Activated T-cell treated with anti-CD3 and anti-CD28 coated beads, Interleukin-2, amount 50 U/mL, for 72 hours (primary cell): ENCODE measurements at regions not wholly inside any gene's neighbourhood (a gene's known extent, or its start where the extent isn't known, plus 50 kb on each side); places are given as distances from the start of the nearest gene placed in this dataset.

Experiments
- ATAC-seq, 2 donors: fragments of 150-1000 bp; cut with Tn5 transposase; replicated peaks in 1 of 2; 2 replicates each; pipeline ENCODE4 v1.10.0; 2021; ENCODE audit warnings: moderate library complexity in 2 of 2, mild to moderate bottlenecking in 1 of 2
- DNase-seq, 2 donors: peaks; one replicate each; pipeline ENCODE4 v3.0.0; 2021 to 2022; ENCODE audit warnings: mixed read lengths in 1 of 2
- H3K27ac Mint-ChIP-seq: one replicate; pipeline ENCODE4 v1.8.0; 2022; ENCODE audit warnings: mild to moderate bottlenecking, moderate library complexity, mixed read lengths
- H3K27me3 Mint-ChIP-seq: one replicate; pipeline ENCODE4 v1.8.0; 2022; ENCODE audit warnings: low read depth, mixed read lengths
- H3K36me3 Mint-ChIP-seq, 2 donors: one replicate each; pipeline ENCODE4 v1.8.0; 2022; ENCODE audit warnings: mixed read lengths in 2 of 2, mild to moderate bottlenecking in 1 of 2; ENCODE audit not compliant: insufficient read depth in 2 of 2
- H3K4me1 Mint-ChIP-seq: one replicate; pipeline ENCODE4 v1.8.0; 2022; ENCODE audit warnings: low read depth, mixed read lengths
- H3K4me3 Mint-ChIP-seq, 2 donors: one replicate each; pipeline ENCODE4 v1.8.0; 2022; ENCODE audit warnings: mild to moderate bottlenecking in 2 of 2, mixed read lengths in 2 of 2, moderate library complexity in 2 of 2
- H3K9me3 Mint-ChIP-seq, 2 donors: one replicate each; pipeline ENCODE4 v1.8.0; 2022; ENCODE audit warnings: mixed read lengths in 2 of 2

- Mint-ChIP-seq H3K27me3 (peaks cover 15% of the 10 kb centered on the region), H3K4me3 (no peak overlapping the region), H3K9me3 (peaks cover 0 to 3% of the 10 kb centered on the region in 2 donors), H3K4me1 (peaks cover 14% of the 10 kb centered on the region), H3K27ac (no peak overlapping the region), H3K36me3 (no peaks in the 10 kb centered on the region)
- ATAC-seq (no peak), DNase-seq (peak; percentile 2 to 5)
Observed at GRCh38 chr2:151030663-151031230, 230.9 kb downstream of the RBM43 start.

DNA sequence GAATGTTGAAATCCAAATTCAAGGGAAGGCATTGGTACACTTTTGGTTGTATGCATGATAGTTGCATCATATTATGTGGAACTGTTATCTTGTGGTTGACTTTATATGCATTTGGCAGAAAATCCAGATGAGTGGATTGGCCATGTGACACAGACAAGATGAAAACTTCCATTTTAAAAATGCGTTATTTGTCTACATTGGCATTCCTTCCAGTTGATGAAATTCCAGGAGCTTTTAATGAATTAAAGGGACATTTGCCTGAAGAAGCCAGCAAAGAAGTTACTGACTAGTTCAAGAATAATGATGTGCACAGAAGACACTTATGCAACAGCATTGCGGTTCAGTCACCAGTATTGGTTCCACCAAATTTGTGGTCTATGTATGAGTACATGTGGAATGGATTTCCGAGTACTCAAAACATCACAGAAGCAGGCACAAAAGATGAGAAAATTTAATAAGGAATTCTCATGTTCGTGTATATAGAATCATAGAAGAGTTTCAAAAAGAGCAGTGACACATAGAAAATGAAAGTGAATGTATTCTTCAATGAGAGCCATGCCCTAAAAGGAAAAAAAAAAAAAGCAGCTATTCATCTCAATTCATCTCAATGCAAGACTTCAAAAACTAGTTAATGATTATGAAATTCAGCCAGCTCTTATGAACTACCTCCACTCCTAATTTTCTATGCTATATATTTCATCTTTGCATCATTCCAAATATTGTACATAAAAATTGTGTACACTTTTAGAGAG is 232.1 kb downstream of the RBM43 start:
- peak overlapping the region in 1 of 2 donors; percentile 36 for H3K4me3 Mint-ChIP-seq
- no peaks in the 10 kb centered on the region for H3K36me3 Mint-ChIP-seq
- H3K9me3 Mint-ChIP-seq = peaks cover 0 to 3% of the 10 kb centered on the region in 2 donors
- H3K27ac Mint-ChIP-seq = no peak overlapping the region
- no peak for DNase-seq
- ATAC-seq = peak in 1 of 2 donors; percentile 22
- H3K27me3 Mint-ChIP-seq = peaks cover 10% of the 10 kb centered on the region
- H3K4me1 Mint-ChIP-seq = peaks cover 14% of the 10 kb centered on the region

- Mint-ChIP-seq H3K9me3 (peaks cover 0 to 3% of the 10 kb centered on the region in 2 donors), H3K36me3 (no peaks in the 10 kb centered on the region), H3K27me3 (peaks cover 12% of the 10 kb centered on the region), H3K27ac (no peak overlapping the region), H3K4me1 (peaks cover 14% of the 10 kb centered on the region), H3K4me3 (no peak overlapping the region)
- ATAC-seq (no peak), DNase-seq (no peak)
Observed at GRCh38 chr2:151028691-151029176, 232.9 kb downstream of the RBM43 start.

DNA sequence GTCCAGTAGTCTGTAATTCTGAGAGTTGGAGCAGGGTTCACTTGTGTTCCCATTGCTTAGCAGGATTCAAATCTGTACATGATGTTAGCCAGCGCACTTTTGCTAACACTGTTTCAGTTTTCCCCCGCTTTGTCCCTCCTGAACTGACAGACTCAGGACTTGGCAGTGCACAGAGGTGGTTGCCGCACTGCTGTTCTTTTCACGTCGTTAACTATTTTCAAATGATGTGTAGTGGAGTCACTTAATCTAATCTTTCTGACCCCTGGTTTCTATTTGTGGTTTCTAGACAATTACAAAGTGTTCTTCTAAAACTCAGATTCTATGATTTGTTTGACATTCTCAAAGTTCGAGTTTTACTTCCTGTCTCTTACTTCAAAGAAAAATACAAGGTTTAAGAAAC is 234.5 kb downstream of the RBM43 start:
- Mint-ChIP-seq H3K9me3 (peaks cover 0 to 3% of the 10 kb centered on the region in 2 donors), H3K27me3 (peaks cover 13% of the 10 kb centered on the region), H3K36me3 (no peaks in the 10 kb centered on the region), H3K4me1 (peaks cover 14% of the 10 kb centered on the region), H3K27ac (no peak overlapping the region), H3K4me3 (no peak overlapping the region)
- ATAC-seq (no peak), DNase-seq (no peak)

GRCh38 chr2:151025816-151026215 is 235.8 kb downstream of the RBM43 start:
- H3K27me3 Mint-ChIP-seq = peaks cover 9% of the 10 kb centered on the region
- ATAC-seq (no peak), DNase-seq (no peak)
- H3K9me3 Mint-ChIP-seq = no peaks in the 10 kb centered on the region
- H3K4me1 Mint-ChIP-seq = peaks cover 14% of the 10 kb centered on the region
- no peaks in the 10 kb centered on the region for H3K36me3 Mint-ChIP-seq
- no peak overlapping the region for H3K27ac Mint-ChIP-seq
- no peak overlapping the region for H3K4me3 Mint-ChIP-seq

GRCh38 chr2:151024696-151025251 is 236.9 kb downstream of the RBM43 start:
- Mint-ChIP-seq H3K4me1 (peaks cover 12% of the 10 kb centered on the region), H3K27ac (no peak overlapping the region), H3K36me3 (no peaks in the 10 kb centered on the region), H3K9me3 (peaks cover 0 to 3% of the 10 kb centered on the region in 2 donors), H3K4me3 (no peak overlapping the region), H3K27me3 (peaks cover 9% of the 10 kb centered on the region)
- no peak for ATAC-seq
- DNase-seq = no peak

DNA sequence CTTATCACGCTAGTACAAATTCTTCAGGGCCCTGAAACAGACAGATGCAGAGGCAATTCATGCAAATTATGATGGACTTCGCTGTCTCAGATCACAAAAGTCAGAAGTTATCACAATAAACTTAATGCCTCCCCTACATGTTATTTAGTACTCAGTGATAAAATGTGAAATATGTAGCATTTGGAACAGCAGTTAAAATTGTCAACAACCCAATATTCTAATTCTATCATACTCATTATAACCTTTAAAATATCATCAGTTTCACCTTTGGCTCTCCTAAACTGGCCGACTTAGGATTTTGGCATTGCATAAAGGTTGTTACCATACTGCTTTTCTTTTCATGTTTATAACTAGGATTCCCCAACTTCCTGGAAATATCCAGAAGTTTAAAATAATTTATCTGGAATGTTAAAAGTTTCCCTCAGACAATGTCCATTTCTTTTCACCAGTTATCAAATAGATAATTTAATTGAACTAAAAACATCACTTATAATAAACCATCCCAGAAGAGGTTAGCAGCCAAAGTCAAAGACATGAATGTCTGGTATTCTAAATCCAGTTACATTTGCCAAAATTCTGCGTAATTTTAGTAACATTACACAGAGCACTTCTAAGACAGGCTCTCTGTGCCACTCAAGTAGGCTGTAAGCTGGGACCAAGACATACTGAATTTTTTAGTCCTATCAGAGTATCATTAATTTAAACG is 239.8 kb downstream of the RBM43 start:
- Mint-ChIP-seq H3K9me3 (peaks cover 2 to 5% of the 10 kb centered on the region in 2 donors), H3K36me3 (peaks cover 0 to 3% of the 10 kb centered on the region in 2 donors), H3K27ac (no peak overlapping the region), H3K4me3 (no peak overlapping the region), H3K27me3 (peaks cover 4% of the 10 kb centered on the region), H3K4me1 (no peaks in the 10 kb centered on the region)
- DNase-seq (no peak), ATAC-seq (no peak)

DNA sequence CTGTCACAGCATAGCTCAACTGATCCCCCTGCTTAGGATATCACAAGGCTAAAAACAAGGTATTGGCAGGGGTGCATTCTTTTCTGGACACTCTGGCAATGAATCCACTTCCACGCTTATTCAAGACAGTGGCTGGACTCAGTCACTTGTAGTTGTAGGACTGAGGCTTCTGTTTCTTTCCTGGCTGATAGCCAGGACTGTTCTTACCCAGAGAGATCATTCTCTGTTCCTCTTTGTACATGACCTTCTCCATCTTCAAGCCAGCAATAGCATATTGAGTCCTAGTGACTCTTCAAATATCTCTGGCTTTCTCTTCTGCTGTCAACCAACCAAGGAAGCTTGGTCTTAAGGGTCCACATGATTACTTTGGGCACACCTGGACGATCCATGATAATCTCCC is 241.3 kb downstream of the RBM43 start:
- Mint-ChIP-seq H3K27me3 (peaks cover 4% of the 10 kb centered on the region), H3K4me3 (no peak overlapping the region), H3K36me3 (peaks cover 0 to 3% of the 10 kb centered on the region in 2 donors), H3K27ac (no peak overlapping the region), H3K4me1 (peaks cover 6% of the 10 kb centered on the region), H3K9me3 (peaks cover 2 to 5% of the 10 kb centered on the region in 2 donors)
- ATAC-seq = no peak
- DNase-seq = no peak

DNA sequence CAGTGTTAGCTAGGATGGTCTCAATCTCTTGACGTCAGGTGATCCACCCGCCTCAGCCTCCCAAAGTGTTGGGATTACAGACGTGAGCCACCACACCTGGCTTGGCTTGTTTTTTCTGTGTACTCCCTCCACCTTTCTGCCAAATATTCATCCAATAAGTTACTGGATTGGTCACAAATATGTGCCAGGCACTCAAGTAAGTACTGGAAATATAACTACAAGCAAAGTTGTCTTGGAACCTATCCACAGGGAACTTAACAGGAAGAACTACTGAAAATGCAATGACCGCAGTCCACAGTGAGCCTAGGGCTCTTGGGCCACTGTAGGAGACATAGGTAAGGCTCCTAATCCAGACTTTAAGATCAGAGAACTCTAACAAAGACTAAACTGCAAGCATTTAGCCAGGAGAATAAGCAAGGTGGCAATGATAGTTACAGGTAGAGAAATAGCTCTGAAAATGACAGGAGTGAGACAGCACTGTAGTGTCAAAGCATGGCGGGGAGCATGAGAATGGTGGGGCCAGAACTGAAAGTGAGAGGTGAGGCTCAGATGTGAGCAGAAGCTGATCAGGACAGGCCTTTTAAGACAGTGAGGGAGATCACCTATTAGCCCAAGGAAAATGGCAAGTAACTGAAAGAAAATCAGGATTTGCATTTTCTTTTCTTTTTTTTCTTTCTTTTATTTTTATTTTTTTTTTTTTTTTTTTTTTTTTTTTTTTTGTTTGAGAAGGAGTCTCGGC is 252.1 kb downstream of the RBM43 start:
- Mint-ChIP-seq H3K9me3 (no peaks in the 10 kb centered on the region), H3K4me3 (no peak overlapping the region), H3K4me1 (no peaks in the 10 kb centered on the region), H3K36me3 (no peaks in the 10 kb centered on the region), H3K27me3 (no peaks in the 10 kb centered on the region), H3K27ac (no peak overlapping the region)
- DNase-seq (no peak), ATAC-seq (no peak)

DNA sequence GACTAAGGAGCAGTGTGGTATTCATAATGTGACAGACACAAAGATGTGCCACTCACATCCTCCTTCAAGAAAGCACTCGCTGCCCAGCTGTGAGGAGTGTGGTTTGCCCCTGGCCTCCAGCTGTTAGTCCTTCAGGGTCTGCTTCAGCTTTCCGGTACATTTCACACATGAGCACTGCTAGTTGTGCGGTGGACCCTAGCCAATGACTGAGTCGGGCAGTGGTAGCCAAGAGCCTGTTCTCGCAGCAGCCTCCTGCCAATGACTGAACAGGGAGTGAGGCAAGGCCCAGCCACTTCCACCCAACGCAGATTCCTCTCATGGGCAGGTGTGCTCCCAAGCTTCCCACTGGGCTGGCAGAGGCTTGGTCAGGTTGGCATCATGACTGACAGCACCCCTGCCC is 254.3 kb downstream of the RBM43 start:
- Mint-ChIP-seq H3K27me3 (no peaks in the 10 kb centered on the region), H3K36me3 (no peaks in the 10 kb centered on the region), H3K27ac (no peak overlapping the region), H3K9me3 (no peaks in the 10 kb centered on the region), H3K4me3 (no peak overlapping the region), H3K4me1 (no peaks in the 10 kb centered on the region)
- no peak for ATAC-seq
- DNase-seq = no peak

- no peak overlapping the region for H3K4me3 Mint-ChIP-seq
- H3K36me3 Mint-ChIP-seq = no peaks in the 10 kb centered on the region
- no peaks in the 10 kb centered on the region for H3K9me3 Mint-ChIP-seq
- H3K27ac Mint-ChIP-seq = no peak overlapping the region
- no peak for ATAC-seq
- DNase-seq = no peak
- no peaks in the 10 kb centered on the region for H3K4me1 Mint-ChIP-seq
- H3K27me3 Mint-ChIP-seq = no peaks in the 10 kb centered on the region
Observed at GRCh38 chr2:151002959-151003600, 258.6 kb downstream of the RBM43 start.

- Mint-ChIP-seq H3K27me3 (no peaks in the 10 kb centered on the region), H3K9me3 (no peaks in the 10 kb centered on the region), H3K4me1 (no peaks in the 10 kb centered on the region), H3K36me3 (no peaks in the 10 kb centered on the region), H3K27ac (no peak overlapping the region), H3K4me3 (no peak overlapping the region)
- no peak for DNase-seq
- no peak for ATAC-seq
Observed at GRCh38 chr2:150997702-150998440, 263.8 kb downstream of the RBM43 start.
